ENCODE measurements at regions not wholly inside any gene's neighbourhood (a gene's known extent, or its start where the extent isn't known, plus 50 kb on each side); places are given as distances from the start of the nearest gene placed in this dataset.

- TF ChIP-seq SOX15 (CRISPR knock-in tag; IDR thresholded peaks at IDR 0.05) (no peak), OVOL2 (CRISPR knock-in tag; IDR thresholded peaks at IDR 0.05; ENCODE audit: borderline replicate concordance) (no peak), ZNF423 (CRISPR knock-in tag; IDR thresholded peaks at IDR 0.05) (no peak), ZNF671 (CRISPR knock-in tag; IDR thresholded peaks at IDR 0.05) (no peak), ZBTB43 (CRISPR knock-in tag; IDR thresholded peaks at IDR 0.05) (no peak), FOXP4 (CRISPR knock-in tag; IDR thresholded peaks at IDR 0.05) (no peak), ZSCAN18 (CRISPR knock-in tag; IDR thresholded peaks at IDR 0.05) (no peak), ZNF263 (CRISPR knock-in tag; IDR thresholded peaks at IDR 0.05; ENCODE audit: low read depth) (no peak)
- Mint-ChIP-seq H3K9me3 (no peaks in the 10 kb centered on the region), H3K4me3 (no peak overlapping the region), H3K27me3 (ENCODE audit: low read depth) (no peaks in the 10 kb centered on the region), H3K27ac (no peak overlapping the region), H3K36me3 (no peaks in the 10 kb centered on the region), H3K4me1 (no peaks in the 10 kb centered on the region)
- no peak for DNase-seq (ENCODE audit: low spot score)
- ATAC-seq, result no peak
- CTCF ChIA-PET, result no interaction called here
- POLR2A ChIA-PET, result no interaction called here
Observed at GRCh38 chr11:87602776-87603175, 565.0 kb downstream of the TMEM135 start.

GRCh38 chr11:87600938-87601337 lies 563.2 kb downstream of the TMEM135 start:
- CTCF ChIA-PET, result no interaction called here
- H3K9me3 Mint-ChIP-seq, result no peaks in the 10 kb centered on the region
- TF ChIP-seq ATF1 (CRISPR knock-in tag; IDR thresholded peaks at IDR 0.05) (no peak), ZSCAN18 (CRISPR knock-in tag; IDR thresholded peaks at IDR 0.05) (no peak), USF1 (CRISPR knock-in tag; IDR thresholded peaks at IDR 0.05) (no peak), ESRRA (CRISPR knock-in tag; IDR thresholded peaks at IDR 0.05; ENCODE audit: borderline replicate concordance) (no peak), ZBTB21 (CRISPR knock-in tag; IDR thresholded peaks at IDR 0.05; ENCODE audit: borderline replicate concordance) (no peak)
- no peak for DNase-seq (ENCODE audit: low spot score)
- no peak for ATAC-seq
- no peaks in the 10 kb centered on the region for H3K27me3 Mint-ChIP-seq (ENCODE audit: low read depth)
- H3K4me1 Mint-ChIP-seq, result no peaks in the 10 kb centered on the region
- no peak overlapping the region for H3K27ac Mint-ChIP-seq
- no peak overlapping the region for H3K4me3 Mint-ChIP-seq
- POLR2A ChIA-PET, result no interaction called here
- H3K36me3 Mint-ChIP-seq, result no peaks in the 10 kb centered on the region

- ChIA-PET CTCF (no interaction called here), POLR2A (no interaction called here)
- H3K27me3 Mint-ChIP-seq (ENCODE audit: low read depth), result no peaks in the 10 kb centered on the region
- DNase-seq (ENCODE audit: low spot score) (no peak), ATAC-seq (no peak)
- no peak overlapping the region for H3K4me3 Mint-ChIP-seq
- peaks cover 12% of the 10 kb centered on the region for H3K9me3 Mint-ChIP-seq
- H3K36me3 Mint-ChIP-seq, result peaks cover 3% of the 10 kb centered on the region; the same call in 1 of the 2 replicates
- H3K4me1 Mint-ChIP-seq, result no peaks in the 10 kb centered on the region
- TF ChIP-seq ZNF281 (CRISPR knock-in tag; IDR thresholded peaks at IDR 0.05) (no peak), CREM (CRISPR knock-in tag; IDR thresholded peaks at IDR 0.05) (no peak), E2F4 (CRISPR knock-in tag; IDR thresholded peaks at IDR 0.05; ENCODE audit: borderline replicate concordance, low read depth) (no peak), EMX1 (CRISPR knock-in tag; IDR thresholded peaks at IDR 0.05) (no peak), USF2 (CRISPR knock-in tag; IDR thresholded peaks at IDR 0.05) (no peak), ZNF396 (CRISPR knock-in tag; IDR thresholded peaks at IDR 0.05; ENCODE audit: borderline replicate concordance) (no peak), ZNF232 (CRISPR knock-in tag; IDR thresholded peaks at IDR 0.05) (no peak), NFYB (CRISPR knock-in tag; conservative IDR thresholded peaks at IDR 0.05; ENCODE audit: low read depth) (no peak)
- no peak overlapping the region for H3K27ac Mint-ChIP-seq
Observed at GRCh38 chr11:87597725-87598124, 560.0 kb downstream of the TMEM135 start.
